Mucosa of descending colon (tissue), 3 donors: ENCODE measurements at regions not wholly inside any gene's neighbourhood (a gene's known extent, or its start where the extent isn't known, plus 50 kb on each side); places are given as distances from the start of the nearest gene placed in this dataset.

Experiments used
- ATAC-seq: fragments of 200-7000 bp; cut with Tn5 transposase; one replicate; pipeline ENCODE4 v1.9.1; 2020; ENCODE audit warnings: mild to moderate bottlenecking, moderate library complexity
- DNase-seq, 3 donors: peaks; one replicate each; pipeline ENCODE4 v3.0.0-alpha.2; 2020
- H3K36me3 ChIP-seq: fragments of 200-600 bp; one replicate; pipeline ENCODE4 v1.8.0; 2021; ENCODE audit warnings: low read depth, mild to moderate bottlenecking
- H3K4me1 ChIP-seq: fragments of 200-600 bp; one replicate; pipeline ENCODE4 v1.8.0; 2021; ENCODE audit warnings: low read depth, mild to moderate bottlenecking
- H3K4me3 ChIP-seq: fragments of 200-600 bp; one replicate; pipeline ENCODE4 v1.8.0; 2021; ENCODE audit warnings: mild to moderate bottlenecking
- H3K9me3 ChIP-seq: fragments of 200-600 bp; one replicate; pipeline ENCODE4 v1.8.0; 2021; ENCODE audit warnings: mild to moderate bottlenecking
- intact Hi-C, 2 donors: fragments of 100-400 bp; cut with DNase I in 1 of 2; cut with micrococcal nuclease in 1 of 2; formaldehyde crosslinking; loops; one replicate each; pipeline versions ENCODE4 v1.11.0 to v1.11.1; 2022; cut with DNase I, micrococcal nuclease
- TF ChIP-seq, protein P1 (sequence below): fragments of 200-600 bp; IDR thresholded peaks from one replicate; pipeline ENCODE4 v1.8.0; 2022; ENCODE audit warnings: antibody characterized with exemption, mild to moderate bottlenecking
- donor health status: DM: no; HTN: no; CAD: no; lungs with moderate emphysema.
- donor health status: DM: no; HTN: no; CAD: no.
- donor health status: DM: no; HTN: yes; CAD: no.

DNA sequence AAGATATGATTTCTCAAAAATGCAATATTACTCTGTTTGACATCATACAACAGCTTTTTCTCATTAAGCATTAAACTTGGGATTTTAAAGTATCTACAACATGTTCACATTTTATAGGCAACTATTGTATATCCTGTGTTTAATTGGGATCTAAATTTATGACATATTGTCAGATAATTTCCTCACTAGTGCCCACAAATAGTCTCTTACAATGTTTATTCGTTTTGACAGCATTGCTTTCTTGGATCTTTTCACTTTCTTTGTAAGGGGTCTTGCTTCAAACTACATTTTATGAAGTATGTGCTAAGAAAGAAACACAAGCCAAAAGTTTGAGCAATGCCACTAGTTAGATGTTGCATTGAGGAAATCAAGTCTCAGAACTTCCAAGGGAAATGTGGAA lies 285.1 kb downstream of the TMEM167A start:
- H3K9me3 ChIP-seq = no peaks in the 10 kb centered on the region
- no peak overlapping the region for H3K4me3 ChIP-seq
- DNase-seq (no peak), ATAC-seq (no peak)
- H3K36me3 ChIP-seq = no peaks in the 10 kb centered on the region
- intact Hi-C loops = no loop called here
- no peaks in the 10 kb centered on the region for H3K4me1 ChIP-seq
- TF ChIP-seq, protein P1, sequence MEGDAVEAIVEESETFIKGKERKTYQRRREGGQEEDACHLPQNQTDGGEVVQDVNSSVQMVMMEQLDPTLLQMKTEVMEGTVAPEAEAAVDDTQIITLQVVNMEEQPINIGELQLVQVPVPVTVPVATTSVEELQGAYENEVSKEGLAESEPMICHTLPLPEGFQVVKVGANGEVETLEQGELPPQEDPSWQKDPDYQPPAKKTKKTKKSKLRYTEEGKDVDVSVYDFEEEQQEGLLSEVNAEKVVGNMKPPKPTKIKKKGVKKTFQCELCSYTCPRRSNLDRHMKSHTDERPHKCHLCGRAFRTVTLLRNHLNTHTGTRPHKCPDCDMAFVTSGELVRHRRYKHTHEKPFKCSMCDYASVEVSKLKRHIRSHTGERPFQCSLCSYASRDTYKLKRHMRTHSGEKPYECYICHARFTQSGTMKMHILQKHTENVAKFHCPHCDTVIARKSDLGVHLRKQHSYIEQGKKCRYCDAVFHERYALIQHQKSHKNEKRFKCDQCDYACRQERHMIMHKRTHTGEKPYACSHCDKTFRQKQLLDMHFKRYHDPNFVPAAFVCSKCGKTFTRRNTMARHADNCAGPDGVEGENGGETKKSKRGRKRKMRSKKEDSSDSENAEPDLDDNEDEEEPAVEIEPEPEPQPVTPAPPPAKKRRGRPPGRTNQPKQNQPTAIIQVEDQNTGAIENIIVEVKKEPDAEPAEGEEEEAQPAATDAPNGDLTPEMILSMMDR = no peak

DNA sequence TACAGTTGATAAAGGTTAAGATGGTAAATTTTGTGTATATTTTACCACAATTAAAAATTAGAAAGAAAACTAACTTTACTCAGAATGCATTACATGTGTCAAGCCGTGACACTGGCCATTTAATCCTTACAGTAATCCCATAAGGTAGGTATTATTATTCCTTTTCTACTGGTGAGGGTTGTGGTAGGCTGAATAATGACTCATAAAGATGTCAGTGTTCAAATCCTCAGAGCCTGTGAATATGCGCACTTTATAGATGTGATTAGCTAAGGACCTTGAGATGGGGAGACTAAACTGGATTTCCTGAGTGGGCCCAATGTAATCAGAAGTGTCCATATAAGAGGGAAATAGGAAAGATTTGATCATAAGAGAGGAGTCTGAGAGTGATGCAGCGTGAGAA lies 288.1 kb downstream of the TMEM167A start:
- Histone ChIP-seq H3K36me3 (no peaks in the 10 kb centered on the region), H3K4me3 (no peak overlapping the region), H3K9me3 (no peaks in the 10 kb centered on the region), H3K4me1 (peaks cover 4% of the 10 kb centered on the region)
- no peak for DNase-seq
- ATAC-seq = no peak
- intact Hi-C loops = no loop called here
- TF ChIP-seq, protein P1 = no peak

DNA sequence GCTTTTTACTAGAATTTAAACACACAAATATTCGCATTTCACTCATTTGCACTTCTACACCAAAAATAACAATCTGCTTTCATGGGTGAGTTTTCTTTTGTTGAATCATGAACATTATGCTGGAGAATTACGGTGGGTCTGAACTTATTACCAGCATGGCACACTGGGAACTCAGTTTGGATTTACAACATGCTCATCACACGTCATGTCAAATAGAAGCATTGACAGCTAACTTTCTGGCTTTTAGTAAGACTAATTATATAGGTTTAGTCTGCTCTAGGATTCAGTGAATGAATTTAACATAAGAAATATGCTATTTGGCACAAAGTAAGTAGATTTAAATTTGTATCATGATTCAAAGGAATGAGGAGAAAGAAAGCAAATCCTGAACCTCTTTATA lies 290.4 kb downstream of the TMEM167A start:
- intact Hi-C loops = no loop called here
- TF ChIP-seq, protein P1 = no peak
- ATAC-seq = no peak
- DNase-seq = no peak
- Histone ChIP-seq H3K4me3 (no peak overlapping the region), H3K9me3 (no peaks in the 10 kb centered on the region), H3K4me1 (peaks cover 4% of the 10 kb centered on the region), H3K36me3 (no peaks in the 10 kb centered on the region)

DNA sequence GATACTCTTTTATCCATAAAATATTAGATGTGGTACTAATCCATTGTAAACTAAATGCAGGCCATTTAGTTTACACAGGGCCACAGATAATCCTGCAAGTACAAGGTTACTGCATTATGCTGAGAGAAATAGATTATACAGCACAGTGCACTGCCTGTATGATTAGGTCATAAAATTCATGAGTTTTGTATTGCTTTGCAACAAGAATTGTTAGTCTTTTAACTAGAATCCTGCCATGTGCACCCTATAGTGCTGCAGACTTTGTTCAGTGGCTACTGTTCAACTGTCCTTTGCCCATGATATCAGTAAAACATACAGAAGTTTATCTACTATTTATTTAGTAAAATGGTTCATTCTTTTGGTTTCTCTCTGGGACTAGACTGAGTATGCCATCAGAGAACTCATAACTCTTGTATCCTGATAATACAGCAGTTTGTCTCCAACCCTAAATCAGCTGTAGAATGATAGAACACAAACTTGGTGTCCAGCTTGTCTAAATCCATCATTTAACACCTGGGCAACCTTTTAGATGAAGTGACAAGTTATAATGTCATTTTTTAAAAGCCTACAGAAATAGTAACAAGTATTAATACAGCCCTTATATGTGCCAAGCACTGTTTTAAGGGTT lies 291.2 kb downstream of the TMEM167A start:
- H3K4me1 ChIP-seq = peaks cover 4% of the 10 kb centered on the region
- DNase-seq (peak in 1 of 3 donors; percentile 10), ATAC-seq (peak; percentile 29)
- no peak overlapping the region for H3K4me3 ChIP-seq
- TF ChIP-seq, protein P1 = no peak
- no peaks in the 10 kb centered on the region for H3K36me3 ChIP-seq
- intact Hi-C loops = no loop called here
- H3K9me3 ChIP-seq = no peaks in the 10 kb centered on the region

DNA sequence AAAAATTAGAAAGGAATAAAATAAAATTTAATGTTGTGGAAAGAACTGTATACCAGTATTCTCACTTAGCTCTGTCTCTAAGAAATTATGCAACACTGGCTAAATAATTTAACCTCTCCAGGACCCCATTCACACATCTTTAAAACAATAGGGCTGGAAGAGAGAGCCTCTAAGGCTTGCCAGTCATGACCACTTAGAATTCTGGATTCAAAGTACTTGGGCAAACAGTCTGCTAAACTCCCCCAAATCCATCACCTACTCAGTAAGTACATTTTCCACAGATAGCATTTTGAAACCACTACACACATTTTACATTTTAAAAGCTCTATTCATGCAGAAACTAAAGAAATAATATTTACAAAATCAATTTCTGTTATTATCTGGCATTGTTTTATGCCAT lies 291.7 kb downstream of the TMEM167A start:
- ATAC-seq = no peak
- intact Hi-C loops = no loop called here
- DNase-seq = no peak
- Histone ChIP-seq H3K4me1 (peaks cover 4% of the 10 kb centered on the region), H3K36me3 (no peaks in the 10 kb centered on the region), H3K9me3 (no peaks in the 10 kb centered on the region), H3K4me3 (no peak overlapping the region)
- TF ChIP-seq, protein P1 = no peak

DNA sequence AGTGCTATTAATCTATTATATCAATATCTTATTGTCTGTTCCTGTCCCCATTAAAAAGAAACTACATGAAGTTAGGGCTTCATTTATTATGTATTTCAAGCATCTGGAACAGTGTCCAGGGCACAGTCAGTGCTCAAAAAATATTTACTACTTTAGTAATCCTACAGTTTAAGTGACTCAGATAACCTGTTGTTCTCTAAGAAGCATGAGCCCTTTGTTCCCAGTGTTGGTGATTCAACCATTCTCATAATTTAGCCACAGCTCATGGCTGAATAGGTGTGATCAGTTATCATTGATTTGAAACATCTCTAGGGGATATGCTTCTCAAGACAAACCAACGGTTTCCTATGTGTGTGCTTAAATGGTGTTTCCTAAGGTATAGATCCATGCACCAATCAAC lies 292.7 kb downstream of the TMEM167A start:
- Histone ChIP-seq H3K9me3 (no peaks in the 10 kb centered on the region), H3K4me3 (no peak overlapping the region), H3K36me3 (no peaks in the 10 kb centered on the region), H3K4me1 (peaks cover 4% of the 10 kb centered on the region)
- DNase-seq = no peak
- intact Hi-C loops = no loop called here
- TF ChIP-seq, protein P1 = no peak
- no peak for ATAC-seq
